Lung (tissue), 11 donors: ENCODE measurements at regions not wholly inside any gene's neighbourhood (a gene's known extent, or its start where the extent isn't known, plus 50 kb on each side); places are given as distances from the start of the nearest gene placed in this dataset.

ENCODE experiments used
- ATAC-seq: fragments of 200-7000 bp; cut with Tn5 transposase; one replicate; pipeline ENCODE4 v1.9.1; 2020; ENCODE audit warnings: moderate number of reproducible peaks; ENCODE audit not compliant: insufficient read depth, low FRiP score
- DNase-seq, 3 donors: peaks; one replicate each; pipeline ENCODE4 v3.0.0-alpha.2; 2013 to 2017
- H3K27ac ChIP-seq, 2 donors: one replicate each; pipeline ENCODE4 v1.5.1; 2013; ENCODE audit warnings: mild to moderate bottlenecking in 2 of 2, moderate library complexity in 2 of 2, control low read depth in 1 of 2, inconsistent platforms in 1 of 2, low read depth in 1 of 2, low read length in 1 of 2
- H3K27me3 ChIP-seq, 3 donors: one replicate each; pipeline ENCODE4 v1.5.1; 2013; ENCODE audit warnings: low read length in 2 of 3; ENCODE audit not compliant: control insufficient read depth in 3 of 3, insufficient read depth in 3 of 3
- H3K36me3 ChIP-seq, 4 donors: one replicate each; pipeline ENCODE4 v1.5.1; 2013; ENCODE audit warnings: low read length in 4 of 4, mild to moderate bottlenecking in 1 of 4, moderate library complexity in 1 of 4; ENCODE audit not compliant: control insufficient read depth in 4 of 4, insufficient read depth in 4 of 4
- H3K4me1 ChIP-seq, 5 donors: one replicate each; pipeline ENCODE4 v1.5.1; 2013; ENCODE audit warnings: low read length in 5 of 5, mild to moderate bottlenecking in 2 of 5, moderate library complexity in 1 of 5; ENCODE audit not compliant: control insufficient read depth in 5 of 5, insufficient read depth in 5 of 5
- H3K4me3 ChIP-seq: one replicate; pipeline ENCODE4 v1.5.1; 2013; ENCODE audit warnings: mild to moderate bottlenecking, control low read depth, moderate library complexity
- H3K9ac ChIP-seq, 2 donors: one replicate each; pipeline ENCODE4 v1.5.1; 2013; ENCODE audit warnings: low read length in 2 of 2, control low read depth in 1 of 2; ENCODE audit not compliant: insufficient read depth in 1 of 2
- H3K9me3 ChIP-seq, 4 donors: one replicate each; pipeline ENCODE4 v1.5.1; 2013; ENCODE audit warnings: low read length in 3 of 4, mild to moderate bottlenecking in 1 of 4, moderate library complexity in 1 of 4; ENCODE audit not compliant: control insufficient read depth in 4 of 4, insufficient read depth in 3 of 4
- CTCF ChIP-seq: IDR thresholded peaks from 2 replicates; pipeline ENCODE4 v1.5.1; 2012; ENCODE audit warnings: mild to moderate bottlenecking; ENCODE audit errors: control extremely low read depth, extremely low read depth
- WGBS, 2 donors: extraction: QIAGEN DNeasy Blood & Tissue Kit; methylation state at CpG; one replicate each; pipeline ENCODE4 v1.1.7; 2013; 5-methylcytosine and 5-hydroxymethylcytosine counted together
- donor health status: control.
- donor health status: control.
- donor health status: Bipolar disorder and iron deficiency.
- donor health status: healthy.
- donor health status: DM: yes; HTN: yes; CAD: no.

- H3K27ac ChIP-seq = no peak overlapping the region
- DNase-seq (peak in 2 of 3 donors; percentile 7 to 13), ATAC-seq (no peak)
- no peaks in the 10 kb centered on the region for H3K36me3 ChIP-seq
- 57 to 61% methylated on average over 2 of the region's 2 CpGs for WGBS, 2 donors
- H3K9me3 ChIP-seq = peaks cover 0 to 3% (median under 1%) of the 10 kb centered on the region in 4 donors
- peaks cover 0 to 1% (median 0%) of the 10 kb centered on the region in 5 donors for H3K4me1 ChIP-seq
- no peak overlapping the region for H3K4me3 ChIP-seq
- H3K9ac ChIP-seq = no peak overlapping the region
- H3K27me3 ChIP-seq = no peaks in the 10 kb centered on the region
- no peak for TF ChIP-seq CTCF
Observed at GRCh38 chr4:10891866-10892265, 207.3 kb upstream of the CLNK start.

DNA sequence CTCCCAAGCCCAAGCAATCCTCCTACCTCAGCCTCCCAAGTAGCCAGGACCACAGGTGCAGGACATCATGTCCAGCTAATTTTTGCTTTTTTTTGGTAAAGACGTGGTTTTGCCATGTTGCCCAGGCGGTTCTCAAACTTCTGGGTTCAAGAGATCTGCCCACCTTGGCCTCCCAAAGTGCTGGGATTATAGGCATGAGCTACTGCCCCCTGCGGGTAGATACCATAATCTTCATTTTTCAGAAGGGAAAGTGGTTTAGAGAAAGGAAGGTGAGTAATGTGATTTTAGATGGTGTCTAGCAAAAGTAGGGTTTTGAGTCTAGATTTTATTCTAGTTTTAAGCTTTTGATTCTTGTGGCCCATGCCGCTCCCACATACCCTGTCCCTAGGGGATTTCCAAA lies 205.3 kb upstream of the CLNK start:
- ATAC-seq (no peak), DNase-seq (no peak)
- H3K27me3 ChIP-seq = no peaks in the 10 kb centered on the region
- peaks cover 0 to 2% (median 0%) of the 10 kb centered on the region in 4 donors for H3K9me3 ChIP-seq
- WGBS, 2 donors = 92 to 95% methylated on average over 4 of the region's 4 CpGs
- no peak overlapping the region for H3K9ac ChIP-seq
- H3K4me3 ChIP-seq = no peak overlapping the region
- TF ChIP-seq CTCF = no peak
- H3K4me1 ChIP-seq = peaks cover 0 to 1% (median 0%) of the 10 kb centered on the region in 5 donors
- no peaks in the 10 kb centered on the region for H3K36me3 ChIP-seq
- no peak overlapping the region for H3K27ac ChIP-seq

GRCh38 chr4:10879411-10880110 lies 195.0 kb upstream of the CLNK start:
- no peak for ATAC-seq
- 84 to 87% methylated on average over 4 of the region's 4 CpGs for WGBS, 2 donors
- H3K4me1 ChIP-seq = no peaks in the 10 kb centered on the region

More at GRCh38 chr4:10879411-10880110, 195.0 kb upstream of the CLNK start:
- Histone ChIP-seq H3K36me3 (no peaks in the 10 kb centered on the region), H3K9me3 (no peaks in the 10 kb centered on the region), H3K9ac (no peak overlapping the region), H3K4me3 (no peak overlapping the region), H3K27ac (no peak overlapping the region), H3K27me3 (no peaks in the 10 kb centered on the region)
- TF ChIP-seq CTCF = no peak
- no peak for DNase-seq
